H1 (cell line): ENCODE measurements at regions not wholly inside any gene's neighbourhood (a gene's known extent, or its start where the extent isn't known, plus 50 kb on each side); places are given as distances from the start of the nearest gene placed in this dataset.

ENCODE experiments used
- CREB1 ChIP-seq: IDR thresholded peaks from 2 replicates; pipeline ENCODE4 v1.6.1; 2012; ENCODE audit warnings: inconsistent platforms
- JUND ChIP-seq: IDR thresholded peaks from 2 replicates; pipeline ENCODE4 v1.6.1; 2011; ENCODE audit warnings: mild to moderate bottlenecking, improper control_type of control experiment, low read length
- KDM4A ChIP-seq: IDR thresholded peaks from one replicate; pipeline ENCODE4 v1.7.1; 2012; ENCODE audit warnings: low read depth, mild to moderate bottlenecking, moderate library complexity, low read length, inconsistent platforms; ENCODE audit not compliant: severe bottlenecking
- KDM5A ChIP-seq: fragments of 200-600 bp; IDR thresholded peaks from 2 replicates; pipeline ENCODE4 v1.7.1; 2012; ENCODE audit warnings: mild to moderate bottlenecking, low read length, inconsistent platforms, mixed read lengths
- MAFK ChIP-seq: IDR thresholded peaks from 2 replicates; pipeline ENCODE4 v1.6.1; 2012; ENCODE audit warnings: low read depth, mild to moderate bottlenecking, improper control_type of control experiment, low read length
- POLR2A ChIP-seq, 2 experiments: IDR thresholded peaks; 1 replicate in 1 of 2; 2 replicates in 1 of 2; pipeline ENCODE4 v1.6.1; 2011; ENCODE audit warnings: low read depth in 2 of 2, low read length in 2 of 2, mild to moderate bottlenecking in 2 of 2; ENCODE audit errors: control extremely low read depth in 1 of 2
- POLR2AphosphoS5 ChIP-seq: IDR thresholded peaks from 2 replicates; pipeline ENCODE4 v1.6.1; 2011; ENCODE audit warnings: low read depth, low read length
- TAF1 ChIP-seq: IDR thresholded peaks from 2 replicates; pipeline ENCODE4 v1.6.1; 2011; ENCODE audit warnings: mild to moderate bottlenecking, low read depth, low read length
- TF ChIP-seq, protein P1 (sequence below): fragments of 300-600 bp; sonication (generic); IDR thresholded peaks from 2 replicates; pipeline ENCODE4 v1.7.1; 2012; ENCODE audit warnings: low read length, moderate library complexity, mild to moderate bottlenecking, inconsistent platforms; ENCODE audit not compliant: insufficient replicate concordance
- TF ChIP-seq, protein P2 (sequence below), 3 experiments: IDR thresholded peaks; 1 replicate in 2 of 3; 2 replicates in 1 of 3; pipeline versions ENCODE4 v1.5.1 to v1.6.1; 2011; ENCODE audit warnings: low read length in 3 of 3, mild to moderate bottlenecking in 3 of 3, inconsistent platforms in 2 of 3, low read depth in 1 of 3, moderate library complexity in 1 of 3; ENCODE audit not compliant: insufficient read depth in 1 of 3; ENCODE audit errors: control extremely low read depth in 1 of 3

DNA sequence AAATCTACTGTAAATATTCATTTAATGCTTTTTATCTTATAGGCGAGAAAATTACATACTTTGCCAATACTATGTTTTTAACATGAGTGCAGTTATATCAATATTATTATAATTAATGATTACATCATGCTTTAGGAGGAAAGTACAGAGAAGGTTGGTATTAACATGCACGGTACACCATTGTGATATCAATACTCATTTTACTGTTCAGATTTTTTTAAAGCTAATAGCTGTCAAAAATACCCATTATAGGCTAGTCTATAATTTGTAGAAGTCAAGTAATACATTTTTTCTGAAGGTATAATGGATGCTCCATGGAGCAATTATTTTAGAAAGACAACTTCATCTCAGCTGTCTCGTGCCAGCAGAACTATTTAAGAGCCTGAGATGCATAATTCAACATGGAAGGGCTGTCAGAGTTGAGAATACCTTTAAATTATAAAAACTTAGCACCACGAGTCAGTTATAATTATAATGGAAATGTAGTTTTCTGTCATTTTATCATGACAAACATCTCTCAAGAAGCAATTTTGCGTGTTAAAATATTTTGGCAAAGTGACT is 1641.7 kb upstream of the ACVR2A start:
- no peak for TF ChIP-seq KDM4A
- no peak for TF ChIP-seq JUND
- no peak for TF ChIP-seq CREB1
- TF ChIP-seq, protein P1, sequence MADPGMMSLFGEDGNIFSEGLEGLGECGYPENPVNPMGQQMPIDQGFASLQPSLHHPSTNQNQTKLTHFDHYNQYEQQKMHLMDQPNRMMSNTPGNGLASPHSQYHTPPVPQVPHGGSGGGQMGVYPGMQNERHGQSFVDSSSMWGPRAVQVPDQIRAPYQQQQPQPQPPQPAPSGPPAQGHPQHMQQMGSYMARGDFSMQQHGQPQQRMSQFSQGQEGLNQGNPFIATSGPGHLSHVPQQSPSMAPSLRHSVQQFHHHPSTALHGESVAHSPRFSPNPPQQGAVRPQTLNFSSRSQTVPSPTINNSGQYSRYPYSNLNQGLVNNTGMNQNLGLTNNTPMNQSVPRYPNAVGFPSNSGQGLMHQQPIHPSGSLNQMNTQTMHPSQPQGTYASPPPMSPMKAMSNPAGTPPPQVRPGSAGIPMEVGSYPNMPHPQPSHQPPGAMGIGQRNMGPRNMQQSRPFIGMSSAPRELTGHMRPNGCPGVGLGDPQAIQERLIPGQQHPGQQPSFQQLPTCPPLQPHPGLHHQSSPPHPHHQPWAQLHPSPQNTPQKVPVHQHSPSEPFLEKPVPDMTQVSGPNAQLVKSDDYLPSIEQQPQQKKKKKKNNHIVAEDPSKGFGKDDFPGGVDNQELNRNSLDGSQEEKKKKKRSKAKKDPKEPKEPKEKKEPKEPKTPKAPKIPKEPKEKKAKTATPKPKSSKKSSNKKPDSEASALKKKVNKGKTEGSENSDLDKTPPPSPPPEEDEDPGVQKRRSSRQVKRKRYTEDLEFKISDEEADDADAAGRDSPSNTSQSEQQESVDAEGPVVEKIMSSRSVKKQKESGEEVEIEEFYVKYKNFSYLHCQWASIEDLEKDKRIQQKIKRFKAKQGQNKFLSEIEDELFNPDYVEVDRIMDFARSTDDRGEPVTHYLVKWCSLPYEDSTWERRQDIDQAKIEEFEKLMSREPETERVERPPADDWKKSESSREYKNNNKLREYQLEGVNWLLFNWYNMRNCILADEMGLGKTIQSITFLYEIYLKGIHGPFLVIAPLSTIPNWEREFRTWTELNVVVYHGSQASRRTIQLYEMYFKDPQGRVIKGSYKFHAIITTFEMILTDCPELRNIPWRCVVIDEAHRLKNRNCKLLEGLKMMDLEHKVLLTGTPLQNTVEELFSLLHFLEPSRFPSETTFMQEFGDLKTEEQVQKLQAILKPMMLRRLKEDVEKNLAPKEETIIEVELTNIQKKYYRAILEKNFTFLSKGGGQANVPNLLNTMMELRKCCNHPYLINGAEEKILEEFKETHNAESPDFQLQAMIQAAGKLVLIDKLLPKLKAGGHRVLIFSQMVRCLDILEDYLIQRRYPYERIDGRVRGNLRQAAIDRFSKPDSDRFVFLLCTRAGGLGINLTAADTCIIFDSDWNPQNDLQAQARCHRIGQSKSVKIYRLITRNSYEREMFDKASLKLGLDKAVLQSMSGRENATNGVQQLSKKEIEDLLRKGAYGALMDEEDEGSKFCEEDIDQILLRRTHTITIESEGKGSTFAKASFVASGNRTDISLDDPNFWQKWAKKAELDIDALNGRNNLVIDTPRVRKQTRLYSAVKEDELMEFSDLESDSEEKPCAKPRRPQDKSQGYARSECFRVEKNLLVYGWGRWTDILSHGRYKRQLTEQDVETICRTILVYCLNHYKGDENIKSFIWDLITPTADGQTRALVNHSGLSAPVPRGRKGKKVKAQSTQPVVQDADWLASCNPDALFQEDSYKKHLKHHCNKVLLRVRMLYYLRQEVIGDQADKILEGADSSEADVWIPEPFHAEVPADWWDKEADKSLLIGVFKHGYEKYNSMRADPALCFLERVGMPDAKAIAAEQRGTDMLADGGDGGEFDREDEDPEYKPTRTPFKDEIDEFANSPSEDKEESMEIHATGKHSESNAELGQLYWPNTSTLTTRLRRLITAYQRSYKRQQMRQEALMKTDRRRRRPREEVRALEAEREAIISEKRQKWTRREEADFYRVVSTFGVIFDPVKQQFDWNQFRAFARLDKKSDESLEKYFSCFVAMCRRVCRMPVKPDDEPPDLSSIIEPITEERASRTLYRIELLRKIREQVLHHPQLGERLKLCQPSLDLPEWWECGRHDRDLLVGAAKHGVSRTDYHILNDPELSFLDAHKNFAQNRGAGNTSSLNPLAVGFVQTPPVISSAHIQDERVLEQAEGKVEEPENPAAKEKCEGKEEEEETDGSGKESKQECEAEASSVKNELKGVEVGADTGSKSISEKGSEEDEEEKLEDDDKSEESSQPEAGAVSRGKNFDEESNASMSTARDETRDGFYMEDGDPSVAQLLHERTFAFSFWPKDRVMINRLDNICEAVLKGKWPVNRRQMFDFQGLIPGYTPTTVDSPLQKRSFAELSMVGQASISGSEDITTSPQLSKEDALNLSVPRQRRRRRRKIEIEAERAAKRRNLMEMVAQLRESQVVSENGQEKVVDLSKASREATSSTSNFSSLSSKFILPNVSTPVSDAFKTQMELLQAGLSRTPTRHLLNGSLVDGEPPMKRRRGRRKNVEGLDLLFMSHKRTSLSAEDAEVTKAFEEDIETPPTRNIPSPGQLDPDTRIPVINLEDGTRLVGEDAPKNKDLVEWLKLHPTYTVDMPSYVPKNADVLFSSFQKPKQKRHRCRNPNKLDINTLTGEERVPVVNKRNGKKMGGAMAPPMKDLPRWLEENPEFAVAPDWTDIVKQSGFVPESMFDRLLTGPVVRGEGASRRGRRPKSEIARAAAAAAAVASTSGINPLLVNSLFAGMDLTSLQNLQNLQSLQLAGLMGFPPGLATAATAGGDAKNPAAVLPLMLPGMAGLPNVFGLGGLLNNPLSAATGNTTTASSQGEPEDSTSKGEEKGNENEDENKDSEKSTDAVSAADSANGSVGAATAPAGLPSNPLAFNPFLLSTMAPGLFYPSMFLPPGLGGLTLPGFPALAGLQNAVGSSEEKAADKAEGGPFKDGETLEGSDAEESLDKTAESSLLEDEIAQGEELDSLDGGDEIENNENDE, result no peak
- no peak for TF ChIP-seq KDM5A
- TF ChIP-seq, protein P2, sequence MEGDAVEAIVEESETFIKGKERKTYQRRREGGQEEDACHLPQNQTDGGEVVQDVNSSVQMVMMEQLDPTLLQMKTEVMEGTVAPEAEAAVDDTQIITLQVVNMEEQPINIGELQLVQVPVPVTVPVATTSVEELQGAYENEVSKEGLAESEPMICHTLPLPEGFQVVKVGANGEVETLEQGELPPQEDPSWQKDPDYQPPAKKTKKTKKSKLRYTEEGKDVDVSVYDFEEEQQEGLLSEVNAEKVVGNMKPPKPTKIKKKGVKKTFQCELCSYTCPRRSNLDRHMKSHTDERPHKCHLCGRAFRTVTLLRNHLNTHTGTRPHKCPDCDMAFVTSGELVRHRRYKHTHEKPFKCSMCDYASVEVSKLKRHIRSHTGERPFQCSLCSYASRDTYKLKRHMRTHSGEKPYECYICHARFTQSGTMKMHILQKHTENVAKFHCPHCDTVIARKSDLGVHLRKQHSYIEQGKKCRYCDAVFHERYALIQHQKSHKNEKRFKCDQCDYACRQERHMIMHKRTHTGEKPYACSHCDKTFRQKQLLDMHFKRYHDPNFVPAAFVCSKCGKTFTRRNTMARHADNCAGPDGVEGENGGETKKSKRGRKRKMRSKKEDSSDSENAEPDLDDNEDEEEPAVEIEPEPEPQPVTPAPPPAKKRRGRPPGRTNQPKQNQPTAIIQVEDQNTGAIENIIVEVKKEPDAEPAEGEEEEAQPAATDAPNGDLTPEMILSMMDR (IDR thresholded peaks at IDR 0.05; ENCODE audit: control extremely low read depth in 1 of 3, insufficient read depth in 1 of 3, low read depth in 1 of 3, low read length in 3 of 3), result no peak
- TF ChIP-seq MAFK, result no peak
- no peak for TF ChIP-seq POLR2AphosphoS5
- TF ChIP-seq TAF1, result no peak
- no peak for TF ChIP-seq POLR2A (IDR thresholded peaks at IDR 0.05; ENCODE audit: control extremely low read depth in 1 of 2, low read depth in 2 of 2, low read length in 2 of 2)
